DMS 273 (cell line): ENCODE measurements at regions not wholly inside any gene's neighbourhood (a gene's known extent, or its start where the extent isn't known, plus 50 kb on each side); places are given as distances from the start of the nearest gene placed in this dataset.

Experiments
- DNase-seq: peaks from one replicate; lab custom pipeline; 2025; ENCODE audit not compliant: unreplicated experiment; lab: John Stamatoyannopoulos, UW

- DNase-seq = no peak
These were observed 64.0 kb upstream of the KLF6 start for GRCh38 chr10:3848775-3849635.

GRCh38 chr10:3848005-3848774, 63.2 kb upstream of the KLF6 start:
- DNase-seq = no peak

GRCh38 chr10:3846736-3847135, 61.7 kb upstream of the KLF6 start:
- no peak for DNase-seq

- DNase-seq = no peak
These were observed 59.5 kb upstream of the KLF6 start for GRCh38 chr10:3844491-3845025.

- DNase-seq = no peak
These were observed 53.7 kb upstream of the KLF6 start for GRCh38 chr10:3838460-3839437.

GRCh38 chr10:3837647-3838459, 52.8 kb upstream of the KLF6 start:
- DNase-seq = no peak

- no peak for DNase-seq
These were observed 51.3 kb upstream of the KLF6 start for GRCh38 chr10:3836222-3836820.

- no peak for DNase-seq
These were observed 50.8 kb upstream of the KLF6 start for GRCh38 chr10:3835770-3836169.

- no peak for DNase-seq
These were observed 49.9 kb upstream of the KLF6 start for GRCh38 chr10:3834947-3835346.
